ENCODE measurements at regions not wholly inside any gene's neighbourhood (a gene's known extent, or its start where the extent isn't known, plus 50 kb on each side); places are given as distances from the start of the nearest gene placed in this dataset.

DNA sequence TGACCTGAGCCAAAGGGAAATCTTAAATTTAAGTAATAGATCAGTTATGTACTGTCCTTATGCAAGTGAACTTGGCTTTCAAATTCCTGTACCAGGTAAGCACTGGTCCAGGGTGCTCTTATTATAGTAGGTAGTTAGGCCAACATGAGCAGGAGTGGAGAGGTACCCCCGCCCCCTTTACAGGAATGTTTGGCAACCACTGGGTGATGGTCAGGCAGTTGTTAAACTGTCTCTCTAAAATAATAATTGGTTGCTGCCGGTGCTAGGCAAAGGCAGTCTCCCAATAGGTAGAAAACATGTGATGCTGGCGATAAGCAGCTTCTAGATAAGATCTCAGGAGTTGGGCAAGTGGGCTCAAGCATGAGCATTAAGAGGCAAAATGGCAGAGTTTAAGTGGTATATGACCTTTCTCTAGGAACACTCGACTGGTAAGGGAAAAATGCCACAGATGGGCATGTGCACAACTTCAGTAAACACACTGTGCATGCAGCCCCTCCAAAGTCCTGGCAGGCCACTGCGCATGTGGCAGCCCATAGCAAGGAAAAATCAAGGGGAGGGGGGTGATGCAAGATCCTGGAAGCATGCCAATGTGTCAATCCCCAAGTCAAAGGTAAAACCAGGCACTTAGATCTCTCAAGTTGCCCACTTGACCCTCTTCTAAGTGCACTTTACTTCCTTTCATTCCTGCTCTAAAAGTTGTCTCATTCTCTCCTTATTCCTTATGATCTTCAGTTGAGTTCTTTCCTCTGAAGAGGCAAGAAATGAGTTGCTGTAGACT lies 1239.7 kb downstream of the C4orf33 start:
- ATAC-seq (no peak), DNase-seq (no peak)
- H3K4me3 Mint-ChIP-seq: no peak overlapping the region
- H3K27me3 Mint-ChIP-seq: no peaks in the 10 kb centered on the region
- H3K4me1 Mint-ChIP-seq: no peaks in the 10 kb centered on the region
- no peaks in the 10 kb centered on the region for H3K36me3 Mint-ChIP-seq (ENCODE audit: low read depth)
- no peak overlapping the region for H3K27ac Mint-ChIP-seq
- no peaks in the 10 kb centered on the region for H3K9me3 Mint-ChIP-seq

DNA sequence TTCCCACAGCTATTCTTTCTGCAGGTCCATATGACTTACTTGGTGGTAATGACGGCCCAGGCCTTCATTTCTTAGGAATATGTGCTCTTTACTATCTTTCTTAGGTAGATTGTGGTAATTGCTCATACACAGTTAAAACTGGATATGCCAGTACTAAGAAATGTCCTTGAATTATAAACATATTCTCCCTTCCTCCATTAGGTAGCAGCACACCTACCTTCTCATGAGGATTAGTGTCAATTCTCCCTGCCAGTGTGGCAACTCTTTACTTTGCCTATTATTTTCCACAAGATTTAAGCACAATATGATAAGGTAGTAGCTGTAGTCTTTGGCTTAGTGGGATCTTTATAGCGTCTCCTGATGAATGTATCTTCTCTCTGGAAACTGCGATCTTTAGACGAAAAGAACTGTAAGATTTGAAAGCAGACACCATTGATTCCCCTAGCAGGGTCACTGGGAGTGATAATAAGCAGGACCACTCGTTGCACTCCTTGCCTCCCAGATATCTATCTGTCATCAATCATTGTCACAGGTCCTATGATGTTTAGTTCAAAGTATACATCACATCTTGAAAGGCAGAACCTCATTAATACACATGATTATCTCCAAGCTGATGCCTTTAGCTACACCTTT lies 1240.7 kb downstream of the C4orf33 start:
- Mint-ChIP-seq H3K27ac (no peak overlapping the region), H3K36me3 (ENCODE audit: low read depth) (no peaks in the 10 kb centered on the region), H3K27me3 (no peaks in the 10 kb centered on the region), H3K4me1 (no peaks in the 10 kb centered on the region), H3K4me3 (no peak overlapping the region), H3K9me3 (no peaks in the 10 kb centered on the region)
- ATAC-seq: no peak
- DNase-seq: no peak

DNA sequence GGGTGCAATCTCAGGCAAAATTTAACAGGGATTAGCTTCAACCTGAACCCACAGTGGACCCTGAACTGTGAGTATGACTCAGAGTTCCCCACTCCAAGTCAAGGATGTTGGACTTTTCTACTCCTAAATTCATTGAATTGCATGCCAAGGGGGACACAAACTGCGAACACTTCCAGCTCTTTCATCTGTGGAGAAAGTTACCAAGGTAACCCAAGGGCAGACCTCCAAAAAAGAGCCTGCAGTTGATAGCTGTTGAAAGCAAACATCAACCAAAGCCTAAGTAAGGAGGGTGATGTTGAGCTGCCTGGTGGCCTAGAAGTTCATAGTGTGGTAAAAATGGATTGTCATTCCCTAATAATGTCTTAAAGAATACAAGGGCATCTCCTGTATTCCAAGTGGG lies 1242.9 kb downstream of the C4orf33 start:
- H3K4me1 Mint-ChIP-seq: no peaks in the 10 kb centered on the region
- no peaks in the 10 kb centered on the region for H3K9me3 Mint-ChIP-seq
- no peak for ATAC-seq
- no peaks in the 10 kb centered on the region for H3K36me3 Mint-ChIP-seq (ENCODE audit: low read depth)
- no peak overlapping the region for H3K4me3 Mint-ChIP-seq
- DNase-seq: no peak
- H3K27me3 Mint-ChIP-seq: no peaks in the 10 kb centered on the region
- no peak overlapping the region for H3K27ac Mint-ChIP-seq

DNA sequence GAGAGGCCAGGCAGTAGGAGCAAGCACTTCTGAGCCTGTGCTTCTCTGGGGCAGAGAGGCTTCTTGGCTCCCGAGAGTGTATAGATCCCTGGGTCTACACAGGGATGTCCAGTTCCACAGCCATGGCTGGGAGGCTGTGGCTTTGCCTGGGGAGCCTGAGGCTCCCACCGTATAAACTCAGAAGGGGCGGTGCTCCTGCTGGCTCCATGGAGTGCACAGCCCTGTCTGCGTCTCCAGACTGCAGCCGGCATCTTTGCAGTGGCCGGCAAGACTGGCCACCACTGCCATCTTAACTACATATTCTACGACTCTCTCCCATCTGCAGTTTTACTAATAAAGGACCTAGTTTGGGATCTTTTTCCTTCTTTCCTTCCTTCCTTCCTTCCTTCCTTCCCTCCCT lies 1253.8 kb downstream of the C4orf33 start:
- Mint-ChIP-seq H3K36me3 (ENCODE audit: low read depth) (no peaks in the 10 kb centered on the region), H3K27me3 (no peaks in the 10 kb centered on the region), H3K4me1 (no peaks in the 10 kb centered on the region), H3K27ac (no peak overlapping the region), H3K4me3 (no peak overlapping the region), H3K9me3 (no peaks in the 10 kb centered on the region)
- ATAC-seq (no peak), DNase-seq (no peak)

DNA sequence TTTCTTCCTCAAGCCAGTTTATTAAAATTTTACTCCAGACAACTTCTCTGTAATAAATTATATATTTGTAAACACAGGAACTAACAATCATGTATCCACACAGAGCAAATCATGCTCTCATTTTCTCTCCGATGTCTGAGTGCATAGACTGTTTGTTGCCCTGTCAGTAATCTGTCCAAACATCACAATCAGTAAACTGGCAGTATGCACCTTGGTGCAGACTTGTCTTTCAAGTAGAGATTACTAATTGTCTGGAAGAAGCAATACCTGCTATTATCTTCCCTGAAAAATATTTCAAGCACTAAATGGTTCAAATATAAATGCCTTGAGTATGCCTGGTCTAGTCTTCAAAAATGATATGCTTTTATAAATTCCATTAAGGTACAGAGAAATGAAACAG lies 1260.9 kb downstream of the C4orf33 start:
- Mint-ChIP-seq H3K27me3 (no peaks in the 10 kb centered on the region), H3K9me3 (no peaks in the 10 kb centered on the region), H3K4me1 (no peaks in the 10 kb centered on the region), H3K36me3 (ENCODE audit: low read depth) (no peaks in the 10 kb centered on the region), H3K27ac (no peak overlapping the region), H3K4me3 (no peak overlapping the region)
- DNase-seq (no peak), ATAC-seq (no peak)

DNA sequence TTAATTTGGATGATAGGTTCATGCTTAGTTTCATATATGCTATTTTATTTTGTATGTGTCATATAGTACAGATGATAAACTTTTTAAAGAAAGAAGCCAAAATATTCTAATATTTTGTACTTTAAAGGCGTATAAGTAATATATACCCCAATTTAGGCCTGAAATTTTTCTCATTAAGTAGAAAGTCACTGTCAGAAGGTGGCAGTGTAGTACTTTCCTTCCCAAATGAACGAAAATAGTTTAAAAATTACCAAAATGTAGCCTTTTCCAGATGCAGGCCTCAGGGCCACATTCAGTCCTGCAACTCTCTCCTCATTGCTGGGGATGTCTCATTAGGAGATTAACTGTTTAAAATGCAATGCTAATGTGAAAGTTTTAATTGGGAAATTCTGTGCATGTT lies 1263.6 kb downstream of the C4orf33 start:
- H3K9me3 Mint-ChIP-seq: no peaks in the 10 kb centered on the region
- ATAC-seq (no peak), DNase-seq (no peak)
- H3K27me3 Mint-ChIP-seq: no peaks in the 10 kb centered on the region
- no peaks in the 10 kb centered on the region for H3K4me1 Mint-ChIP-seq
- no peaks in the 10 kb centered on the region for H3K36me3 Mint-ChIP-seq (ENCODE audit: low read depth)
- H3K27ac Mint-ChIP-seq: no peak overlapping the region
- H3K4me3 Mint-ChIP-seq: no peak overlapping the region

DNA sequence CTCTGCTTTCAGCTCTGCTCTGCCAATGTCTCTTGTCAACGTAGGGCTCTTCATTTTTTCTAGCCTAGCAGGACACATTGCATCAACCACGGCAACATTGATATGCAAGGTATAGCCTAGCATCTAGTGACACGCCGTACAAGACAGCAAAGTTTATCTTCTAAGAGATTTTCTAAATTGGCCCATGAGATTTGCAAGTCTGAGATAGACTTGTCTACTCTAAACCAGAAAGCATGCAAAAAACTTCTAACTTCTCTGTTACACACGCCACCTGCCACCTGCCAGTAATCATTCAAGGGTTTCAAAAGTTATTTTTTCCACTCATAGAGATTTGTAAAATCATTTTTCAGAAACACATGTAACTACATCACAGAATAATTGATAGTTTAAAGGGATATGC lies 1265.7 kb downstream of the C4orf33 start:
- Mint-ChIP-seq H3K4me1 (no peaks in the 10 kb centered on the region), H3K27me3 (no peaks in the 10 kb centered on the region), H3K36me3 (ENCODE audit: low read depth) (no peaks in the 10 kb centered on the region), H3K27ac (no peak overlapping the region), H3K9me3 (no peaks in the 10 kb centered on the region), H3K4me3 (no peak overlapping the region)
- no peak for ATAC-seq
- no peak for DNase-seq

DNA sequence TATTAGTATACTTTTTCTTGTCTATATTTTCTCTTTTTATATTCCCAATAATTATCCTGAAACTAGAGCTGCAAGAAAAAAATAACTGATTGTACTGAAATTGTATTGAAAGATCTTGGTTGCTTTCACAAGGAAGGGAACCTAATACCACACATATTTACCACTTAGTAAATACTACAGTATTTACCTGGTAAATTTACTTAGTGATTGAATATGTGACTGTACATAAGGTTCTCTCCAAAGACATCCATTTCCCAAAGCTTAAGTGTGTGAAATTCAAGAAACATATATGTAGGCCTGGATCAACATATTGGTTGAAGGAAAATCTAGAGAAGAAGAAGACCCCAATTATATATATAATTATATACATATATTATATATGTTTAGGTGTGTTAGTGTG lies 1272.7 kb downstream of the C4orf33 start:
- no peak overlapping the region for H3K4me3 Mint-ChIP-seq
- no peak for DNase-seq
- ATAC-seq: no peak
- no peaks in the 10 kb centered on the region for H3K27me3 Mint-ChIP-seq
- peaks cover 3% of the 10 kb centered on the region for H3K9me3 Mint-ChIP-seq
- H3K27ac Mint-ChIP-seq: no peak overlapping the region
- H3K4me1 Mint-ChIP-seq: no peaks in the 10 kb centered on the region
- no peaks in the 10 kb centered on the region for H3K36me3 Mint-ChIP-seq (ENCODE audit: low read depth)

DNA sequence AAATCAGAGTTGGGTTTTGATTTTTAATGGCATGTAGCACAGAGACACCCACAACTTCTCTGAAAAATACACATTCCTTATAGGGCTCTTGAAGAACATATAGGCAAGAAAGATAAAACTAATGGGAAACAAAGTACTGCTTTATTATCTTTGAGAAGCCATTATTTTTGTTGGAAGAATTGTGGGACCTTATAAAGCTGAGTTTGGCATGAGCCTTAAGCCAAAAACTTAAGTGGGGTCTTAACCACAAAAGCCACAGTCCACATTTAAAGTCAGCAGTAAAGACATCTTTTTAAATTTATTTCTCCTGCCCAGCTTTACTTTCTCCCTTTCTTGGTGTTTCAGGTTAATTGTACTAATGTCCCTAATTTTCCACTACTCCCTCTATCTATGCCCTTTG lies 1297.3 kb downstream of the C4orf33 start:
- no peak overlapping the region for H3K4me3 Mint-ChIP-seq

DNA sequence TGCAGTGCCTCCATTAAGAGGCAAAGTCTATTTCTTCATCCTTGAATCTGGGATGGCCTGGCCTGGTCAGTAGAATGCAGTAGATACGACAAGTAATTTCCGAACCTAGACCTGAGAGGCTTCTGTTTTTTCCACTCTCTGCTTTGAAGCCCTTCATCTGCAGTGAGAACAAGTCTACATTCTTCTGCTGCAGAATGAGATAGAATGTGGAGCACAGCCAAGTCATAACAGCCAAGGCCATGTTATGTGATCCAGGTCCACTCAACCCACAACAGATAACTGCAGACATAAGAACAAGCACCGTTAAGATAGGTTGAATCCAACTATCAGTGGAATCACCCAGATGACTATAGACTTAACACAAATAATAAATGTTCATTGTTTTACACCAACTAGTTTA lies 1297.7 kb downstream of the C4orf33 start:
- H3K27ac Mint-ChIP-seq: no peak overlapping the region
- DNase-seq: no peak
- ATAC-seq: no peak
- H3K9me3 Mint-ChIP-seq: peaks cover 3% of the 10 kb centered on the region
- no peaks in the 10 kb centered on the region for H3K27me3 Mint-ChIP-seq
- H3K36me3 Mint-ChIP-seq (ENCODE audit: low read depth): no peaks in the 10 kb centered on the region
- no peak overlapping the region for H3K4me3 Mint-ChIP-seq
- H3K4me1 Mint-ChIP-seq: no peaks in the 10 kb centered on the region

More for the DNA sequence above, 1297.3 kb downstream of the C4orf33 start:
- Mint-ChIP-seq H3K9me3 (peaks cover 3% of the 10 kb centered on the region), H3K27ac (no peak overlapping the region), H3K36me3 (ENCODE audit: low read depth) (no peaks in the 10 kb centered on the region), H3K4me1 (no peaks in the 10 kb centered on the region), H3K27me3 (no peaks in the 10 kb centered on the region)
- ATAC-seq (no peak), DNase-seq (no peak)

DNA sequence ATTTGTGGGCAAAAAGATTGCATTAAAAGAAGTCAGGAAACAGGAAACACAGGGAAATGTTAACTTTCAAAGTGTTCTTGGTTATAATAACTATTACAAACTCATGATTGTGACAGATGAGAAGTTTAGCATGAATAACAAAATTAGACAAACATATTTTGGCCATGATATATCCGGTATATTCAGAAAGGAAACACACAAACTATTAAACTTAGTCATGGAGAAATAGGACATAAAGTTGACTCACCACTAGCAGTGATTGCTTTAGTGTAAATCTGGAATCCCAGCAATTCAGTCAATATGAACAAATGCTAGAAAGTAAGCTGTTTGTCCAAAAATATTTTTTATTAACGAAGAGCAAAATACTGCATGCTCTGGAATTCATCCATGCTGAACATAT lies 1299.9 kb downstream of the C4orf33 start:
- Mint-ChIP-seq H3K27me3 (no peaks in the 10 kb centered on the region), H3K9me3 (peaks cover 12% of the 10 kb centered on the region), H3K4me3 (no peak overlapping the region), H3K4me1 (no peaks in the 10 kb centered on the region), H3K27ac (no peak overlapping the region), H3K36me3 (ENCODE audit: low read depth) (no peaks in the 10 kb centered on the region)
- ATAC-seq: no peak
- no peak for DNase-seq

DNA sequence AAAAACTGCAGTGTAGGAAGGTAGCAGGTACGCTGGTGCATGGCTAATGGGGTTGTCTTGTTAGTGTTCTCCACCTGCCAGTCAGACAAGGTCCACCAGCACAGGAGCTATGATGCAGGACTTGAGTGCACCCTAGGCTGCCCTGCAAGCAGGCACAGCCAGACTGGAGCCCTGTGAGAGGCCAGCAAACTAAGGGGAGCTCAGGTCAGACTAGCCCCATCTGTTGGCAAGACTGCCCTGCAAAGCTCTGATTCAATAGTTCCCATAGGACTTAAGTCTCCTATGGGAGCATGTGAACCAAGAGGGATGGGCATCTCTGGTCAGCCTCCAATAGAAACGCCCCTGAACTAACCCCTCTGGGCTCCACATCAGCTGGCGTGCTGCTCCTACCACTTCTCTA lies 1307.3 kb downstream of the C4orf33 start:
- Mint-ChIP-seq H3K27ac (no peak overlapping the region), H3K4me1 (no peaks in the 10 kb centered on the region), H3K27me3 (no peaks in the 10 kb centered on the region), H3K36me3 (ENCODE audit: low read depth) (no peaks in the 10 kb centered on the region), H3K9me3 (peaks cover 16% of the 10 kb centered on the region), H3K4me3 (no peak overlapping the region)
- DNase-seq (no peak), ATAC-seq (no peak)

DNA sequence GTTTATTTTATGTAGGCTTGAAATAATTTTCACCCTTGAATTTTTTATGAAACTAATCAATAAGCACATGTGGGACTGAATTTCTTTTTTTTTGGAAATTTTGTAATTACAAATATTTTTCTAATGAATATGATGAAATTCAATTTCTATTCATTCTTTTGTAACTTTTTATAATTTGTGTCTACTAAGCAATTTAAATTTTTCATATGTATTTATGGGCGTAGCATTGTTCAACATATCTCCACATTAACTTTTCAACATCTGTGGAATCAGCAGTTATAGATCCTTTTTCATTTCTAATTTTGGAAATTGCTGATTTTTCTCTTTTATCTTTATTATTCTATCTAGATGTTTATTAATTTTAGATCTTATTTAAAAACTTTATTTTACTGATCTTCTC lies 1320.3 kb downstream of the C4orf33 start:
- no peaks in the 10 kb centered on the region for H3K27me3 Mint-ChIP-seq
- ATAC-seq (no peak), DNase-seq (no peak)
- H3K27ac Mint-ChIP-seq: no peak overlapping the region
- no peak overlapping the region for H3K4me3 Mint-ChIP-seq
- peaks cover 5% of the 10 kb centered on the region for H3K9me3 Mint-ChIP-seq
- no peaks in the 10 kb centered on the region for H3K4me1 Mint-ChIP-seq
- H3K36me3 Mint-ChIP-seq (ENCODE audit: low read depth): no peaks in the 10 kb centered on the region

DNA sequence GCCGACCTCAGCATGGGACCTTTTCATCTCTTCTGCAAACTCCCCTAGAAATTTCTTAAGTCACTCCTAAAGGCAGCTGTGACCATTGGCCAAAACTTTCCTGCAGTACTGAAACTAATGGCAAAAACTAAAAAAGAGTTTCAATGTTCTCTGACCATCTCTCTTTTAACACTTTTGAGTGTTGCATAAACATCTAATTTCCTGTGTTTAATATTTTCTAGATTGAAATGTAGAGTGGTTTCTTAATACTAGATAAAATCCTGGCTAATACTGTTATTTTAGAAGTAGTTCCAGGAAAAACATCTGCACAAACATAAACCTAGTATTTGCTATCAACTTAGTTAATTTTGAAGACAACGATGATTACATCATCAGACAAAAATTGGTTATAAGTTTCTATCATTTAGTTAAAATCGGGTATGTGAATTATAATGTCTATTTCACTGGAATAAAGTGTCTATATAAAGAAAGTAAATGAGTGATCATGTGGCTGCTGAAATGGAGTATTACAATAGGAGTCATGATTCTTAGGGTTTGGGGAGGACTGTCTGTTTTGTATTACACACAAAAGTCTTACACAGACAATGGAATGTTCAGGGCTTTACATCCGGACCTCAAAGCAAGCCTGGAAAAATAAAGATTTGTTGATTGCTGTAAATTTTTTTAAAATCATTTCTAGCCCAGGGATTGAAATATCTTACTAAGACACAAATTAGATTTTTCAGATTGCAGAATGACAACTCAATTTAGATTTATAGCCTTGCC lies 1323.4 kb downstream of the C4orf33 start:
- no peaks in the 10 kb centered on the region for H3K27me3 Mint-ChIP-seq
- DNase-seq (no peak), ATAC-seq (no peak)
- H3K4me1 Mint-ChIP-seq: no peaks in the 10 kb centered on the region
- H3K36me3 Mint-ChIP-seq (ENCODE audit: low read depth): no peaks in the 10 kb centered on the region
- peaks cover 6% of the 10 kb centered on the region for H3K9me3 Mint-ChIP-seq
- H3K27ac Mint-ChIP-seq: no peak overlapping the region
- H3K4me3 Mint-ChIP-seq: no peak overlapping the region

DNA sequence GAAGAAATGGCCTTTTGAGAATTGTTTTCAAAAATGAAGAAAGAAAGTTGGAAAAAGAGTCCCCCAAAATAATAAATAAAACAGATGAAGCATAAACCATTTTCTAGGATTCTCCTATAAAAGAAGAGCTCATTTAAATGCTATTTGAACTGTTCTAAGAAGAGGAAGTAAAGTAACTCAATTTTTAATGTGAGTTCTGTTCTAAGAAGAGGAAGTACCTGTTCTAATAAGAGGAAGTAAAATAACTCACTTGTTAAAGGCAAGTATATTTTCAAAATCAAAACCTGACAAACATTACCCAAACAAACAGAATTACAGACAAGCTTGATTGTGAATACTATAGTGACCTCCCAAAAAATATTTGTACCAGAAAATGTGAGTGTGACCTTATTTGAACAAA lies 1326.3 kb downstream of the C4orf33 start:
- H3K9me3 Mint-ChIP-seq: peaks cover 10% of the 10 kb centered on the region
- H3K36me3 Mint-ChIP-seq (ENCODE audit: low read depth): no peaks in the 10 kb centered on the region
- H3K27ac Mint-ChIP-seq: no peak overlapping the region
- no peak for ATAC-seq
- no peaks in the 10 kb centered on the region for H3K4me1 Mint-ChIP-seq
- H3K27me3 Mint-ChIP-seq: no peaks in the 10 kb centered on the region
- DNase-seq: no peak
- H3K4me3 Mint-ChIP-seq: no peak overlapping the region

Measured in activated naive CD8-positive, alpha-beta T cell treated with anti-CD3 and anti-CD28 coated beads, Interleukin-2, amount 50 U/mL, for 24 hours (primary cell).